Esophagus squamous epithelium (tissue), 5 donors: ENCODE measurements at regions not wholly inside any gene's neighbourhood (a gene's known extent, or its start where the extent isn't known, plus 50 kb on each side); places are given as distances from the start of the nearest gene placed in this dataset.
"Not testable (repeated sequence)": the region's sequence is repeated elsewhere in the genome, so short reads cannot be mapped to it uniquely, and the experiment has no call there.

Experiments
- DNase-seq: peaks from one replicate; lab custom pipeline; 2025; lab: John Stamatoyannopoulos, UW
- H3K27ac ChIP-seq, 4 donors: fragments of 200-600 bp; sonication (generic); one replicate each; pipeline ENCODE4 v1.5.1; 2016 to 2019; ENCODE audit warnings: mild to moderate bottlenecking in 1 of 4
- H3K27me3 ChIP-seq, 4 donors: fragments of 200-600 bp; sonication (generic); 1 replicate in 3 of 4; 2 replicates in 1 of 4; pipeline versions ENCODE4 v1.5.1 to v1.6.0; 2017 to 2021; ENCODE audit warnings: antibody characterized with exemption in 1 of 4
- H3K36me3 ChIP-seq, 3 donors: fragments of 200-600 bp; sonication (generic); one replicate each; pipeline ENCODE4 v1.5.1; 2016 to 2019
- H3K4me1 ChIP-seq, 3 donors: fragments of 200-600 bp; sonication (generic); one replicate each; pipeline ENCODE4 v1.5.1; 2017 to 2019
- H3K4me3 ChIP-seq, 4 donors: fragments of 200-600 bp; sonication (generic); 1 replicate in 3 of 4; 2 replicates in 1 of 4; pipeline ENCODE4 v1.5.1; 2016 to 2019; ENCODE audit warnings: mild to moderate bottlenecking in 2 of 4, moderate library complexity in 1 of 4
- H3K9me3 ChIP-seq, 3 donors: fragments of 200-600 bp; sonication (generic); one replicate each; pipeline ENCODE4 v1.5.1; 2016 to 2019
- POLR2A ChIP-seq, 4 donors: fragments of 450-650 bp; IDR thresholded peaks; one replicate each; pipeline ENCODE4 v1.6.1; 2017; ENCODE audit warnings: antibody characterized with exemption in 4 of 4, mild to moderate bottlenecking in 4 of 4, moderate library complexity in 3 of 4
- WGBS, 2 donors: methylation state at CpG; one replicate each; pipeline ENCODE4 v1.1.5; 2018; 5-methylcytosine and 5-hydroxymethylcytosine counted together
- intact Hi-C: fragments of 100-400 bp; cut with DNase I; formaldehyde crosslinking; loops from one replicate; pipeline ENCODE4 v1.15.0; 2022
- TF ChIP-seq, protein P1 (sequence below), 6 experiments: fragments of 450-650 bp in 4 of 6; fragments of 200-600 bp in 2 of 6; sonication (generic) in 2 of 6; IDR thresholded peaks; one replicate each; pipeline ENCODE4 v1.5.1; 2016 to 2019; ENCODE audit warnings: antibody characterized with exemption in 6 of 6, mild to moderate bottlenecking in 4 of 6, moderate library complexity in 4 of 6
- donor health status: DM: yes; HTN: yes; CAD: no.

DNA sequence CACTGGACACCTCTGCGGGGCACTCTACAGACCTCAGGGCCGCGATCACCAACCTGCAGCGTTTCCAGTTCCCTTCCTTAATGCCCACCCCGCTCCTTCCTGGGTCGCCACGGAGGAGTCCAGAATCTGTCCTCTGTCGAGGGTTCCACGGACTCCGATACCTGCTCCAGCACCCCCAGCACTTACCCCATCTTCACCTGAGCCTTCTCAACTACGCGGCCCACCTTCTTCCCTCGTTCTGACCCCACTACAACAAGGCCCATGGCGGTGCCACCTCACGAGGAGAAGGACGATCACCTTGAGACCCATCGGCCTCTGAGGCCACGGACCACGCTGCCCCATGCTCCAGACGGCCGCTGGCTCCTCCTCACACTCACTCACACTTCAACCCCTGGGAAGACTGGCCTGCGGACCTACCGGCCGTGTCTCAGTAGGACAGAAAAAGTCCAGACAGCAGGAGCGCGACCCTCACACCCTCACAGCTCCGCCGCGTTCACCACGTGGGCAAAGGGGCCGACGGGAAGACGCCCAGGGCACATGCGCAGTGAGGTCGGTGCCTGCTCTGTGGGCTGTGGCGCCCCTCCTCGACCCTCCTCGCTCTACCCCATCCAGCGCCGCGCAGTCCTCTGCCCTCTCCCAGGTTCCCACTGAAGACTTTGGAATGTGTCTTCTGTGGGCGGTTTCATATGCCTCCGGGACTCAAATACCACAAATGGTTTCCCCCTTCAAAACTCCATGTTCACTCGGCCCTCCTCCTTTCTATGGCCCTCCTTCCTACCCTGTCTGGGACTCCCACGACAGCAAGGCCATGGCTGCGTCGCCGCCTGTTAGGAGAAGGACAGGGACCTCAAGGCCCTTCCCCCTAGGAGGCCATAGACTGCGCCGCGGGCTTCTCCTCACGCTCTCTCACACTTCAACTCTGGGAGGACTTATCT, 193.9 kb upstream of the PHF14 start:
- intact Hi-C loops = no loop called here
- no peak overlapping the region for H3K27ac ChIP-seq
- no peaks in the 10 kb centered on the region for H3K27me3 ChIP-seq
- H3K36me3 ChIP-seq = no peaks in the 10 kb centered on the region
- TF ChIP-seq, protein P1, sequence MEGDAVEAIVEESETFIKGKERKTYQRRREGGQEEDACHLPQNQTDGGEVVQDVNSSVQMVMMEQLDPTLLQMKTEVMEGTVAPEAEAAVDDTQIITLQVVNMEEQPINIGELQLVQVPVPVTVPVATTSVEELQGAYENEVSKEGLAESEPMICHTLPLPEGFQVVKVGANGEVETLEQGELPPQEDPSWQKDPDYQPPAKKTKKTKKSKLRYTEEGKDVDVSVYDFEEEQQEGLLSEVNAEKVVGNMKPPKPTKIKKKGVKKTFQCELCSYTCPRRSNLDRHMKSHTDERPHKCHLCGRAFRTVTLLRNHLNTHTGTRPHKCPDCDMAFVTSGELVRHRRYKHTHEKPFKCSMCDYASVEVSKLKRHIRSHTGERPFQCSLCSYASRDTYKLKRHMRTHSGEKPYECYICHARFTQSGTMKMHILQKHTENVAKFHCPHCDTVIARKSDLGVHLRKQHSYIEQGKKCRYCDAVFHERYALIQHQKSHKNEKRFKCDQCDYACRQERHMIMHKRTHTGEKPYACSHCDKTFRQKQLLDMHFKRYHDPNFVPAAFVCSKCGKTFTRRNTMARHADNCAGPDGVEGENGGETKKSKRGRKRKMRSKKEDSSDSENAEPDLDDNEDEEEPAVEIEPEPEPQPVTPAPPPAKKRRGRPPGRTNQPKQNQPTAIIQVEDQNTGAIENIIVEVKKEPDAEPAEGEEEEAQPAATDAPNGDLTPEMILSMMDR (IDR thresholded peaks at IDR 0.05) = no peak
- no peak for TF ChIP-seq POLR2A (IDR thresholded peaks at IDR 0.05)
- H3K9me3 ChIP-seq = no peaks in the 10 kb centered on the region
- no peak for DNase-seq
- 87% methylated on average over 26 to 37 of the region's 52 CpGs for WGBS, 2 donors
- H3K4me3 ChIP-seq = no peak overlapping the region
- H3K4me1 ChIP-seq = no peaks in the 10 kb centered on the region

DNA sequence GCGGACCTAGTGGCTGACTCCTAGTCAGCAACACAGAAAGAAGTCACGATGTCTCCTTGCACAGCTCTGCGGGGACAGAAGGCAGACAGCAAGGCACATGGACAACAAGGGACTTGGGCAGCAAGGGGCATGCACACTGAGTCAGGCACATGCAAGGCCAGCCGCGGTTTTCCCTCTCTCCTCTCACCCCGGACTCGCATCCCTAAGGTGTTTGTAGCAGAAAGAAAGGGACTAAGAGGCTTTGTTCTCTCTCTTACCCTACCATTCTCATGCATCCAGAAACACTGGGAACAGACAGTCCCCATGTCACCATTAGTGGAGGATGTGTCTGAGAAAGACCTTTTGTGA, 193.3 kb upstream of the PHF14 start:
- H3K27me3 ChIP-seq = no peaks in the 10 kb centered on the region
- no peaks in the 10 kb centered on the region for H3K9me3 ChIP-seq
- WGBS, 2 donors = 90% methylated on average over 4 of the region's 7 CpGs
- DNase-seq = no peak
- H3K27ac ChIP-seq = no peak overlapping the region
- TF ChIP-seq, protein P1 (IDR thresholded peaks at IDR 0.05) = no peak
- TF ChIP-seq POLR2A (IDR thresholded peaks at IDR 0.05) = no peak
- no peaks in the 10 kb centered on the region for H3K4me1 ChIP-seq
- intact Hi-C loops = no loop called here
- no peak overlapping the region for H3K4me3 ChIP-seq
- no peaks in the 10 kb centered on the region for H3K36me3 ChIP-seq

DNA sequence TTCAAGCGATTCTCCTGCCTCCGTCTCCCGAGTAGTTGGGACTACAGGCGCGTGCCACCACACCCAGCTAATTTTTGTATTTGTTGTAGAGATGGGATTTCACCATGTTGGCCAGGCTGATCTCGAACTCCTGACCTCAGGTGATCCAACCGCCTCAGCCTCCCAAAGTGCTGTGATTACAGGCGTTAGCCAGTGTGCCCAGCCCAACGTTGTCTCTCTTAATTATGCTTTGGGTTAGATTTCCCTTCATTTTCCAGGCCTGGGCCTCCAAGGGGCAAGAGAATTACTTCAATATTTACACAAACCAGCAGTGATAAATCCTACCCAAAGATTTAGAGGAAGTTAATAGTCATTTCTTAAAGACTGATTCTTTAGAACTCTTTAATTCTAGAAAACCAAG, 186.7 kb upstream of the PHF14 start:
- H3K36me3 ChIP-seq, H3K9me3 ChIP-seq, H3K4me1 ChIP-seq, H3K4me3 ChIP-seq, H3K27me3 ChIP-seq, H3K27ac ChIP-seq, DNase-seq, intact Hi-C loops: not testable (repeated sequence)
- WGBS, 2 donors = 71 to 86% methylated on average over 9 of the region's 9 CpGs

DNA sequence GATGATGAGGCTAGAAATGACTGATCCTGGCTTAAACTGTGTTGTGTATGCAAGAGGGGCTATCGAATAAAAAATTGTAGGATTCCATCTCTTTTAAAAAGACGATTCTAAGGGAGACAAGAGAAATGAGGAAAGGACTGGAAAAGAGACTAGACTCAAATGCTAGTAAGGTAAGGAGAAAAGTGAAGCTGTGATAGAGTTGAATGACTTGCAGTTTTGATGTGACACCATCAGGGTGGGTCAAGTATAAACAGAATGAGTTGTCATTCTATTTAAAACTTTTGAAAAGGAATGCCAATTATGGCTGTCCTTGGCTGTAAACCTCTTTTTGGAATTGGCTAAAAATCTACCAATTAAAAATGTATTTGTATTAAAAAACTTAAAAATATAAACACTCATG, 184.5 kb upstream of the PHF14 start:
- WGBS, 2 donors = 70 to 71% methylated on average over 2 of the region's 2 CpGs

DNA sequence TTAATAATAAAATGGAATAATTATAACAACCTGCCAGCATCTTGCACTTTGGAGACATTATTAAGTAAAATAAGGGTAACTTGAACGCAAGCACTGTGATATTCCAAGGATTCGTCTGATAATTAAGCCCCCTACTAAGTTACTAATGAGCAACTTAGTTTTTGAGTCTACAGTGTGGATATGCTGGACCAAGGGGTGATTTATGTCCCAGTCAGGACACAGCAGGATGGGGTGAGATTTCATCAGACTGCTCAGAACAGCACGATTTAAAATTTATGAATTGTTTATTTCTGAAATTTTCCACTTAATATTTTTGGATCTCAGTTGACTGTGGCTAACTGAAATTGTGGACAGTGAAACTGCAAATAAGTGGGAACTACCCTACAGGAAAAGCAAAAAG, 182.8 kb upstream of the PHF14 start:
- Histone ChIP-seq H3K4me1 (no peaks in the 10 kb centered on the region), H3K9me3 (no peaks in the 10 kb centered on the region), H3K27ac (no peak overlapping the region), H3K4me3 (no peak overlapping the region), H3K36me3 (no peaks in the 10 kb centered on the region), H3K27me3 (no peaks in the 10 kb centered on the region)
- TF ChIP-seq, protein P1 (IDR thresholded peaks at IDR 0.05) = no peak
- no peak for TF ChIP-seq POLR2A (IDR thresholded peaks at IDR 0.05)
- intact Hi-C loops = no loop called here
- no peak for DNase-seq
- WGBS, 2 donors = 82 to 87% methylated on average over 3 of the region's 3 CpGs

More for the DNA sequence above, 184.5 kb upstream of the PHF14 start:
- H3K4me1 ChIP-seq = no peaks in the 10 kb centered on the region
- intact Hi-C loops = no loop called here
- H3K27me3 ChIP-seq = no peaks in the 10 kb centered on the region
- H3K9me3 ChIP-seq = no peaks in the 10 kb centered on the region
- H3K36me3 ChIP-seq = no peaks in the 10 kb centered on the region
- no peak for TF ChIP-seq POLR2A (IDR thresholded peaks at IDR 0.05)
- TF ChIP-seq, protein P1 (IDR thresholded peaks at IDR 0.05) = no peak
- no peak overlapping the region for H3K4me3 ChIP-seq
- DNase-seq = no peak
- H3K27ac ChIP-seq = no peak overlapping the region
